GM12878 (cell line): ENCODE measurements at regions not wholly inside any gene's neighbourhood (a gene's known extent, or its start where the extent isn't known, plus 50 kb on each side); places are given as distances from the start of the nearest gene placed in this dataset.

Experiments used
- ATAC-seq: fragments of 200-7000 bp; cut with Tn5 transposase; 3 replicates; pipeline ENCODE4 v1.9.1; 2020; ENCODE audit warnings: mild to moderate bottlenecking, moderate library complexity
- BruUV-seq: library from RNA; stranded (reverse); fragments of 400-500 nt; replicated peaks from 2 replicates; lab custom pipeline; 2021; lab: Mats Ljungman, UMichigan
- CTCF ChIA-PET: fragments of 300-600 bp; sonication (Branson Sonifier 250); formaldehyde crosslinking; extraction: SDS; loops from one replicate; lab custom pipeline; 2021; ENCODE audit warnings: inconsistent platforms; lab: Yijun Ruan, JAX
- POLR2A ChIA-PET: fragments of 350-600 bp; formaldehyde crosslinking; extraction: SDS; loops from one replicate; lab custom pipeline; 2021; ENCODE audit warnings: inconsistent platforms; lab: Charles Lee
- RAD21 ChIA-PET: fragments of 300-600 bp; sonication (Branson Sonifier 250); formaldehyde crosslinking; loops from one replicate; lab custom pipeline; 2023; ENCODE audit warnings: antibody characterized with exemption; ENCODE audit not compliant: unreplicated experiment; lab: Charles Lee
- SMC1A ChIA-PET: fragments of 300-600 bp; sonication (Branson Sonifier 250); formaldehyde crosslinking; loops from one replicate; lab custom pipeline; 2023; ENCODE audit not compliant: unreplicated experiment, uncharacterized antibody; lab: Charles Lee
- DNase-seq: peaks from one replicate; pipeline ENCODE4 v3.0.0-alpha.2; 2011; ENCODE audit warnings: low read depth, low spot score
- FAIRE-seq: peaks from 3 replicates; lab custom pipeline; 2011; peaks lifted over from hg19 to GRCh38; lab: Jason Lieb, UNC
- H2AFZ ChIP-seq: 2 replicates; pipeline ENCODE4 v1.6.0; 2011; ENCODE audit warnings: low read depth, low read length, control low read depth; ENCODE audit not compliant: control insufficient read depth
- H3K27ac ChIP-seq: 2 replicates; pipeline ENCODE4 v1.5.1; 2011; ENCODE audit warnings: control low read depth; ENCODE audit not compliant: control insufficient read depth, insufficient read depth
- H3K27me3 ChIP-seq, 2 experiments: replicated peaks in 1 of 2; 2 replicates each; pipeline versions ENCODE4 v1.6.0 to v1.6.1; 2011; ENCODE audit warnings: low read length in 1 of 2; ENCODE audit not compliant: control insufficient read depth in 2 of 2, insufficient read depth in 2 of 2
- H3K36me3 ChIP-seq, 2 experiments: 2 replicates each; pipeline ENCODE4 v1.5.1; 2011; ENCODE audit warnings: low read length in 1 of 2; ENCODE audit not compliant: control insufficient read depth in 2 of 2, insufficient read depth in 2 of 2
- H3K4me1 ChIP-seq: 2 replicates; pipeline ENCODE4 v1.6.1; 2011; ENCODE audit warnings: mild to moderate bottlenecking, low read length, moderate library complexity, mixed read lengths; ENCODE audit not compliant: control insufficient read depth, insufficient read depth
- H3K4me2 ChIP-seq: 2 replicates; pipeline ENCODE4 v1.6.0; 2011; ENCODE audit warnings: control low read depth; ENCODE audit not compliant: control insufficient read depth, insufficient read depth
- H3K4me3 ChIP-seq: fragments of 200-600 bp; sonication (generic); 2 replicates; pipeline ENCODE4 v1.5.1; 2016
- H3K79me2 ChIP-seq: 2 replicates; pipeline ENCODE4 v1.6.0; 2011; ENCODE audit warnings: low read length; ENCODE audit not compliant: control insufficient read depth, insufficient read depth
- H3K9ac ChIP-seq: 2 replicates; pipeline ENCODE4 v1.8.0; 2011; ENCODE audit warnings: low read length, control low read depth, mixed read lengths; ENCODE audit not compliant: control insufficient read depth, insufficient read depth
- H3K9me3 ChIP-seq: replicated peaks from 3 replicates; pipeline ENCODE4 v1.5.1; 2011; ENCODE audit warnings: mild to moderate bottlenecking, low read length; ENCODE audit not compliant: control insufficient read depth, insufficient read depth
- H4K20me1 ChIP-seq: 2 replicates; pipeline ENCODE4 v1.6.0; 2011; ENCODE audit not compliant: control insufficient read depth, insufficient read depth
- ATF7 ChIP-seq: fragments of 450-650 bp; IDR thresholded peaks from 2 replicates; pipeline ENCODE4 v1.6.1; 2016; ENCODE audit warnings: low read depth, mild to moderate bottlenecking
- EED ChIP-seq: sonication (generic); IDR thresholded peaks from 2 replicates; pipeline ENCODE4 v1.6.1; 2016; ENCODE audit warnings: antibody characterized with exemption, low read depth
- ELK1 ChIP-seq: IDR thresholded peaks from 2 replicates; pipeline ENCODE4 v1.6.1; 2012; ENCODE audit warnings: low read depth, low read length, improper control_type of control experiment
- HDAC2 ChIP-seq: fragments of 200-600 bp; sonication (generic); IDR thresholded peaks from 2 replicates; pipeline ENCODE4 v1.6.1; 2017
- PML ChIP-seq: IDR thresholded peaks from 2 replicates; pipeline ENCODE4 v1.6.1; 2012; ENCODE audit warnings: low read length, inconsistent platforms
- SRF ChIP-seq, 2 experiments: IDR thresholded peaks; 2 replicates each; pipeline ENCODE4 v1.6.1; 2011; ENCODE audit warnings: low read depth in 2 of 2, low read length in 2 of 2, mild to moderate bottlenecking in 1 of 2, moderate library complexity in 1 of 2
- ZBTB33 ChIP-seq: fragments of 450-650 bp; IDR thresholded peaks from 2 replicates; pipeline ENCODE4 v1.6.1; 2017; ENCODE audit warnings: mild to moderate bottlenecking
- ZBTB40 ChIP-seq: fragments of 450-650 bp; IDR thresholded peaks from 2 replicates; pipeline ENCODE4 v1.6.1; 2016; ENCODE audit warnings: mild to moderate bottlenecking, moderate library complexity, borderline replicate concordance
- ZNF274 ChIP-seq: IDR thresholded peaks from one replicate; pipeline ENCODE4 v1.8.0; 2011; ENCODE audit not compliant: insufficient read length, insufficient read depth
- WGBS: methylation state at CpG from one replicate; pipeline ENCODE4 v1.1.6; 2016; ENCODE audit warnings: low lambda C conversion rate; ENCODE audit not compliant: insufficient replicate concordance, insufficient coverage; ENCODE audit errors: missing lambda C conversion rate; 5-methylcytosine and 5-hydroxymethylcytosine counted together
- in situ Hi-C: fragments of 300-500 bp; cut with MboI; formaldehyde crosslinking; loops from 9 replicates; pipeline ENCODE4 v1.14.3; 2018; ENCODE audit warnings: mixed read lengths
- intact Hi-C: fragments of 100-400 bp; cut with micrococcal nuclease; formaldehyde crosslinking; loops from one replicate; pipeline ENCODE4 v1.14.2; 2022; ENCODE audit not compliant: unreplicated experiment

GRCh38 chr13:88601949-88602348 lies 930.8 kb downstream of the SLITRK5 start:
- ChIA-PET RAD21 (no interaction called here), SMC1A (interaction anchor here (0.6 to 1.5 kb wide), 5 partner anchors 8 to 89 kb away, joined by 3 to 4 read pairs (median 3); no protein-coding TSS in a partner anchor), CTCF (interaction anchor here (0.6 kb wide), 2 partner anchors 403 to 1597 kb away, joined by 3 to 5 read pairs; no protein-coding TSS in a partner anchor), POLR2A (no interaction called here)
- no peaks in the 10 kb centered on the region for H4K20me1 ChIP-seq
- H3K27me3 ChIP-seq, result no peaks in the 10 kb centered on the region
- FAIRE-seq (no peak), ATAC-seq (peak; percentile 45; the same call in 2 of the 3 replicates), DNase-seq (no peak)
- H3K4me1 ChIP-seq, result no peaks in the 10 kb centered on the region
- no TSS peak for BruUV-seq
- no peaks in the 10 kb centered on the region for H3K9me3 ChIP-seq
- H3K36me3 ChIP-seq, result no peaks in the 10 kb centered on the region
- TF ChIP-seq PML (no peak), SRF (IDR thresholded peaks at IDR 0.05; ENCODE audit: low read depth in 2 of 2, low read length in 2 of 2) (peak in 1 of 2 experiments; percentile 50; a peak in 1 of 4 replicates), ELK1 (no peak), HDAC2 (no peak), ZBTB33 (no peak), ZBTB40 (peak; percentile 78), EED (no peak), ATF7 (no peak), ZNF274 (no peak)
- H2AFZ ChIP-seq, result no peak overlapping the region
- 2% methylated on average over 2 of the region's 2 CpGs for WGBS
- no peak overlapping the region for H3K4me3 ChIP-seq
- H3K27ac ChIP-seq, result no peak overlapping the region
- in situ Hi-C loops (no loop called here), intact Hi-C loops (no loop called here)
- H3K4me2 ChIP-seq, result no peak overlapping the region
- H3K79me2 ChIP-seq, result no peaks in the 10 kb centered on the region
- no peak overlapping the region for H3K9ac ChIP-seq
